CD4-positive, alpha-beta memory T cell (primary cell): ENCODE measurements at regions not wholly inside any gene's neighbourhood (a gene's known extent, or its start where the extent isn't known, plus 50 kb on each side); places are given as distances from the start of the nearest gene placed in this dataset.
A peak's percentile ranks its signal among the peaks of the same experiment; 100 is the strongest.

ENCODE experiments used
- CTCF ChIA-PET: fragments of 350-600 bp; sonication (Branson Sonifier 250); formaldehyde crosslinking; loops from one replicate; lab custom pipeline; 2021; ENCODE audit warnings: inconsistent platforms; ENCODE audit not compliant: partially characterized antibody; lab: Charles Lee
- POLR2A ChIA-PET: fragments of 350-600 bp; sonication (Branson Sonifier 250); formaldehyde crosslinking; loops from one replicate; lab custom pipeline; 2021; ENCODE audit not compliant: partially characterized antibody; lab: Charles Lee
- DNase-seq, 5 donors: peaks; one replicate each; pipeline versions ENCODE4 v3.0.0 to v3.0.0-alpha.2; 2020 to 2022; ENCODE audit warnings: mixed read lengths in 1 of 5
- H3K27ac ChIP-seq: one replicate; pipeline ENCODE4 v1.7.0; 2013; ENCODE audit warnings: low read depth, low read length
- H3K27me3 ChIP-seq: 2 replicates; pipeline ENCODE4 v1.7.0; 2013; ENCODE audit warnings: mild to moderate bottlenecking, low read length, moderate library complexity; ENCODE audit not compliant: insufficient read depth
- H3K36me3 ChIP-seq: 2 replicates; pipeline ENCODE4 v1.7.0; 2013; ENCODE audit warnings: mild to moderate bottlenecking, low read length, moderate library complexity; ENCODE audit not compliant: insufficient read depth
- H3K4me1 ChIP-seq: 2 replicates; pipeline ENCODE4 v1.7.0; 2013; ENCODE audit warnings: mild to moderate bottlenecking, low read length, moderate library complexity; ENCODE audit not compliant: insufficient read depth
- H3K4me3 ChIP-seq, 2 donors: one replicate each; pipeline ENCODE4 v1.7.0; 2013; ENCODE audit warnings: low read length in 2 of 2, mild to moderate bottlenecking in 1 of 2
- H3K9me3 ChIP-seq, 2 donors: one replicate each; pipeline ENCODE4 v1.7.0; 2013; ENCODE audit warnings: low read length in 2 of 2, control low read depth in 1 of 2; ENCODE audit not compliant: control insufficient read depth in 1 of 2
- H3K27ac Mint-ChIP-seq, 7 donors: one replicate each; pipeline ENCODE4 v1.8.0; 2020 to 2021; ENCODE audit warnings: mixed read lengths in 7 of 7, mild to moderate bottlenecking in 6 of 7, inconsistent platforms in 3 of 7, moderate library complexity in 3 of 7
- H3K27me3 Mint-ChIP-seq, 2 donors: one replicate each; pipeline ENCODE4 v1.8.0; 2020 to 2021; ENCODE audit warnings: mixed read lengths in 2 of 2
- H3K36me3 Mint-ChIP-seq, 2 donors: one replicate each; pipeline ENCODE4 v1.8.0; 2020 to 2021; ENCODE audit warnings: mixed read lengths in 2 of 2, inconsistent platforms in 1 of 2, mild to moderate bottlenecking in 1 of 2
- H3K4me1 Mint-ChIP-seq, 4 donors: one replicate each; pipeline ENCODE4 v1.8.0; 2020 to 2021; ENCODE audit warnings: mixed read lengths in 4 of 4, mild to moderate bottlenecking in 1 of 4
- H3K4me3 Mint-ChIP-seq, 8 donors: one replicate each; pipeline ENCODE4 v1.8.0; 2020 to 2021; ENCODE audit warnings: mixed read lengths in 8 of 8, mild to moderate bottlenecking in 7 of 8, moderate library complexity in 6 of 8, inconsistent platforms in 3 of 8
- H3K9me3 Mint-ChIP-seq, 8 donors: one replicate each; pipeline ENCODE4 v1.8.0; 2020 to 2021; ENCODE audit warnings: mixed read lengths in 8 of 8, mild to moderate bottlenecking in 5 of 8, inconsistent platforms in 3 of 8, moderate library complexity in 1 of 8
- intact Hi-C: fragments of 100-400 bp; cut with micrococcal nuclease; formaldehyde crosslinking; loops from one replicate; pipeline ENCODE4 v1.15.1; 2023

GRCh38 chr6:141418076-141418475 is 714.6 kb upstream of the GJE1 start:
- Histone ChIP-seq H3K4me1 (no peaks in the 10 kb centered on the region), H3K27ac (no peak overlapping the region), H3K27me3 (no peaks in the 10 kb centered on the region), H3K36me3 (no peaks in the 10 kb centered on the region), H3K4me3 (no peak overlapping the region), H3K9me3 (no peaks in the 10 kb centered on the region)
- H3K4me1 Mint-ChIP-seq, result peaks cover 0 to 1% (median 0%) of the 10 kb centered on the region in 4 donors
- no peak overlapping the region for H3K27ac Mint-ChIP-seq
- no peak overlapping the region for H3K4me3 Mint-ChIP-seq
- no peaks in the 10 kb centered on the region for H3K36me3 Mint-ChIP-seq
- DNase-seq, result no peak
- no peaks in the 10 kb centered on the region for H3K9me3 Mint-ChIP-seq
- ChIA-PET POLR2A (no interaction called here), CTCF (no interaction called here)
- no peaks in the 10 kb centered on the region for H3K27me3 Mint-ChIP-seq
- intact Hi-C loops, result no loop called here

GRCh38 chr6:141415896-141416295 is 716.8 kb upstream of the GJE1 start:
- no peak for DNase-seq
- Histone ChIP-seq H3K4me1 (no peaks in the 10 kb centered on the region), H3K27ac (no peak overlapping the region), H3K9me3 (no peaks in the 10 kb centered on the region), H3K36me3 (no peaks in the 10 kb centered on the region), H3K27me3 (no peaks in the 10 kb centered on the region), H3K4me3 (no peak overlapping the region)
- POLR2A ChIA-PET, result no interaction called here
- CTCF ChIA-PET, result interaction anchor here (1.1 kb wide), 1 partner anchor 10 kb away, joined by 3 read pairs; no protein-coding TSS in a partner anchor
- Mint-ChIP-seq H3K4me3 (no peak overlapping the region), H3K36me3 (no peaks in the 10 kb centered on the region), H3K4me1 (peaks cover 0 to 1% (median 0%) of the 10 kb centered on the region in 4 donors), H3K27ac (no peak overlapping the region), H3K27me3 (no peaks in the 10 kb centered on the region), H3K9me3 (peaks cover 0 to 4% (median under 1%) of the 10 kb centered on the region in 8 donors)
- intact Hi-C loops, result no loop called here

GRCh38 chr6:141413196-141413595 is 719.5 kb upstream of the GJE1 start:
- DNase-seq, result no peak
- CTCF ChIA-PET, result no interaction called here
- Mint-ChIP-seq H3K36me3 (peaks cover 4 to 7% of the 10 kb centered on the region in 2 donors), H3K27ac (no peak overlapping the region), H3K9me3 (peaks cover 3 to 27% (median 18%) of the 10 kb centered on the region in 8 donors), H3K4me3 (no peak overlapping the region), H3K27me3 (no peaks in the 10 kb centered on the region), H3K4me1 (no peaks in the 10 kb centered on the region)
- Histone ChIP-seq H3K4me1 (no peaks in the 10 kb centered on the region), H3K4me3 (no peak overlapping the region), H3K27me3 (no peaks in the 10 kb centered on the region), H3K36me3 (no peaks in the 10 kb centered on the region), H3K27ac (no peak overlapping the region), H3K9me3 (peaks cover 0 to 5% of the 10 kb centered on the region in 2 donors)
- intact Hi-C loops, result no loop called here
- POLR2A ChIA-PET, result no interaction called here

- intact Hi-C loops, result no loop called here
- CTCF ChIA-PET, result no interaction called here
- DNase-seq, result no peak
These were observed 726.0 kb upstream of the GJE1 start for GRCh38 chr6:141406761-141407160.

GRCh38 chr6:141403827-141404226 is 728.9 kb upstream of the GJE1 start:
- ChIA-PET CTCF (no interaction called here), POLR2A (no interaction called here)
- Mint-ChIP-seq H3K36me3 (peaks cover 5 to 9% of the 10 kb centered on the region in 2 donors), H3K9me3 (peaks cover 0 to 20% (median 12%) of the 10 kb centered on the region in 8 donors), H3K4me3 (no peak overlapping the region), H3K27me3 (no peaks in the 10 kb centered on the region), H3K4me1 (peaks cover 7 to 19% (median 12%) of the 10 kb centered on the region in 4 donors), H3K27ac (no peak overlapping the region)
- intact Hi-C loops, result no loop called here
- Histone ChIP-seq H3K36me3 (no peaks in the 10 kb centered on the region), H3K4me1 (peaks cover 4% of the 10 kb centered on the region), H3K27ac (no peak overlapping the region), H3K27me3 (no peaks in the 10 kb centered on the region), H3K4me3 (no peak overlapping the region), H3K9me3 (peaks cover 0 to 6% of the 10 kb centered on the region in 2 donors)
- DNase-seq, result no peak

More at GRCh38 chr6:141406761-141407160, 726.0 kb upstream of the GJE1 start:
- POLR2A ChIA-PET, result no interaction called here
- Histone ChIP-seq H3K27me3 (no peaks in the 10 kb centered on the region), H3K4me1 (peaks cover 4% of the 10 kb centered on the region), H3K9me3 (peaks cover 0 to 8% of the 10 kb centered on the region in 2 donors), H3K36me3 (no peaks in the 10 kb centered on the region), H3K27ac (no peak overlapping the region), H3K4me3 (no peak overlapping the region)
- no peaks in the 10 kb centered on the region for H3K27me3 Mint-ChIP-seq
- H3K36me3 Mint-ChIP-seq, result peaks cover 9 to 12% of the 10 kb centered on the region in 2 donors
- H3K27ac Mint-ChIP-seq, result no peak overlapping the region
- H3K4me1 Mint-ChIP-seq, result peaks cover 7 to 19% (median 11%) of the 10 kb centered on the region in 4 donors
- no peak overlapping the region for H3K4me3 Mint-ChIP-seq
- peaks cover 5 to 41% (median 25%) of the 10 kb centered on the region in 8 donors for H3K9me3 Mint-ChIP-seq

GRCh38 chr6:141403103-141403502 is 729.6 kb upstream of the GJE1 start:
- no peak for DNase-seq
- Mint-ChIP-seq H3K27ac (peak overlapping the region in 1 of 7 donors; percentile 7), H3K4me3 (peak overlapping the region in 1 of 8 donors; percentile 41), H3K4me1 (peaks cover 7 to 19% (median 12%) of the 10 kb centered on the region in 4 donors), H3K27me3 (no peaks in the 10 kb centered on the region), H3K36me3 (peaks cover 5% of the 10 kb centered on the region in 2 donors), H3K9me3 (peaks cover 0 to 12% (median 6%) of the 10 kb centered on the region in 8 donors)
- Histone ChIP-seq H3K4me1 (peaks cover 4% of the 10 kb centered on the region), H3K27me3 (no peaks in the 10 kb centered on the region), H3K36me3 (no peaks in the 10 kb centered on the region), H3K9me3 (peaks cover 0 to 2% of the 10 kb centered on the region in 2 donors), H3K27ac (no peak overlapping the region), H3K4me3 (no peak overlapping the region)
- intact Hi-C loops, result no loop called here
- ChIA-PET CTCF (no interaction called here), POLR2A (no interaction called here)

GRCh38 chr6:141402489-141402888 is 730.2 kb upstream of the GJE1 start:
- ChIA-PET POLR2A (no interaction called here), CTCF (no interaction called here)
- DNase-seq, result no peak
- no peak overlapping the region for H3K27ac ChIP-seq
- Mint-ChIP-seq H3K27ac (no peak overlapping the region), H3K9me3 (peaks cover 0 to 6% (median 3%) of the 10 kb centered on the region in 8 donors), H3K4me1 (peaks cover 7 to 19% (median 12%) of the 10 kb centered on the region in 4 donors), H3K4me3 (no peak overlapping the region), H3K27me3 (no peaks in the 10 kb centered on the region), H3K36me3 (peaks cover 5% of the 10 kb centered on the region in 2 donors)
- no peaks in the 10 kb centered on the region for H3K27me3 ChIP-seq
- intact Hi-C loops, result no loop called here
- no peaks in the 10 kb centered on the region for H3K9me3 ChIP-seq
- H3K4me3 ChIP-seq, result no peak overlapping the region
- H3K36me3 ChIP-seq, result no peaks in the 10 kb centered on the region
- peaks cover 4% of the 10 kb centered on the region for H3K4me1 ChIP-seq
